HepG2 (cell line): ENCODE measurements at regions not wholly inside any gene's neighbourhood (a gene's known extent, or its start where the extent isn't known, plus 50 kb on each side); places are given as distances from the start of the nearest gene placed in this dataset.

Source experiments
- ATAC-seq: fragments of 200-7000 bp; cut with Tn5 transposase; 3 replicates; pipeline ENCODE4 v1.9.1; 2020; ENCODE audit warnings: mild to moderate bottlenecking, moderate library complexity
- BruUV-seq: library from RNA; stranded (reverse); fragments of 400-500 nt; replicated peaks from 2 replicates; lab custom pipeline; 2021; lab: Mats Ljungman, UMichigan
- CTCF ChIA-PET: fragments of 300-600 bp; formaldehyde crosslinking; extraction: SDS; loops from one replicate; lab custom pipeline; 2021; ENCODE audit warnings: low total read pairs, inconsistent platforms, low intra/inter-chr PET ratio; lab: Yijun Ruan, JAX
- POLR2A ChIA-PET: fragments of 350-600 bp; sonication (Branson Sonifier 250); formaldehyde crosslinking; loops from one replicate; lab custom pipeline; 2020; ENCODE audit warnings: antibody characterized with exemption, inconsistent platforms; lab: Yijun Ruan, JAX
- DNase-seq: peaks from one replicate; pipeline ENCODE4 v3.0.0-alpha.2; 2015; ENCODE audit warnings: low spot score
- FAIRE-seq: peaks from 3 replicates; lab custom pipeline; 2011; peaks lifted over from hg19 to GRCh38; lab: Jason Lieb, UNC
- H2AFZ ChIP-seq: one replicate; pipeline ENCODE4 v1.6.1; 2011; ENCODE audit warnings: low read length, inconsistent platforms
- H3K27ac ChIP-seq: fragments of 300-600 bp; 3 replicates; pipeline ENCODE4 v1.8.0; 2011; ENCODE audit warnings: mixed run types, mild to moderate bottlenecking, mixed read lengths, low read length, inconsistent platforms; ENCODE audit not compliant: insufficient read depth; ENCODE audit errors: extremely low read length
- H3K27me3 ChIP-seq, 2 experiments: fragments of 200-600 bp in 1 of 2; 2 replicates in 1 of 2; 3 replicates in 1 of 2; pipeline versions ENCODE4 v1.6.0 to v1.8.0; 2011; ENCODE audit warnings: low read length in 2 of 2, mild to moderate bottlenecking in 2 of 2, moderate library complexity in 2 of 2, inconsistent platforms in 1 of 2; ENCODE audit not compliant: insufficient read depth in 2 of 2, control insufficient read depth in 1 of 2
- H3K36me3 ChIP-seq, 2 experiments: fragments of 200-600 bp in 1 of 2; replicated peaks in 1 of 2; 2 replicates in 1 of 2; 3 replicates in 1 of 2; pipeline versions ENCODE4 v1.5.1 to v1.8.0; 2011; ENCODE audit warnings: low read length in 2 of 2, inconsistent platforms in 1 of 2; ENCODE audit not compliant: insufficient read depth in 2 of 2, control insufficient read depth in 1 of 2
- H3K4me1 ChIP-seq: 2 replicates; pipeline ENCODE4 v1.5.1; 2012; ENCODE audit warnings: low read length, inconsistent platforms; ENCODE audit not compliant: insufficient read depth
- H3K4me2 ChIP-seq: 2 replicates; pipeline ENCODE4 v1.6.0; 2011; ENCODE audit warnings: low read depth, low read length, inconsistent platforms
- H3K4me3 ChIP-seq, 3 experiments: fragments of 200-600 bp in 1 of 3; sonication (generic), shearing (Covaris generic) in 1 of 3; replicated peaks in 1 of 3; 2 replicates each; pipeline ENCODE4 v1.5.1; 2011 to 2016; ENCODE audit warnings: low read length in 3 of 3, inconsistent platforms in 2 of 3, low read depth in 2 of 3, mild to moderate bottlenecking in 2 of 3, control low read depth in 1 of 3, mixed read lengths in 1 of 3; ENCODE audit not compliant: insufficient read depth in 1 of 3
- H3K79me2 ChIP-seq: one replicate; pipeline ENCODE4 v1.6.1; 2011; ENCODE audit warnings: low read length, inconsistent platforms; ENCODE audit not compliant: insufficient read depth
- H3K9ac ChIP-seq: 2 replicates; pipeline ENCODE4 v1.6.0; 2011; ENCODE audit warnings: mild to moderate bottlenecking, low read depth, low read length, inconsistent platforms; ENCODE audit not compliant: insufficient read depth
- H3K9me3 ChIP-seq: 2 replicates; pipeline ENCODE4 v1.5.1; 2012; ENCODE audit warnings: mild to moderate bottlenecking, low read length
- H4K20me1 ChIP-seq: 2 replicates; pipeline ENCODE4 v1.6.0; 2011; ENCODE audit warnings: inconsistent platforms, mild to moderate bottlenecking, low read length, moderate library complexity; ENCODE audit not compliant: insufficient read depth
- ARNT ChIP-seq: fragments of 450-650 bp; IDR thresholded peaks from 2 replicates; pipeline ENCODE4 v1.6.1; 2017
- BORCS8-MEF2B ChIP-seq: sonication (generic); formaldehyde crosslinking; IDR thresholded peaks from 2 replicates; pipeline ENCODE4 v1.8.0; 2022; ENCODE audit warnings: mild to moderate bottlenecking, missing genetic modification reagents
- CEBPB ChIP-seq: IDR thresholded peaks from 2 replicates; pipeline ENCODE4 v1.6.1; 2011; ENCODE audit warnings: low read depth, low read length, improper control_type of control experiment, borderline replicate concordance
- EHMT2 ChIP-seq: fragments of 200-600 bp; sonication (generic); IDR thresholded peaks from 2 replicates; pipeline ENCODE4 v1.7.0; 2017; ENCODE audit warnings: antibody characterized with exemption, low read depth, low read length, borderline replicate concordance
- FOXA3 ChIP-seq: IDR thresholded peaks from 2 replicates; pipeline ENCODE4 v1.6.1; 2016; ENCODE audit warnings: missing genetic modification reagents, missing compliant biosample characterization
- PHF21A ChIP-seq: sonication (generic); formaldehyde crosslinking; IDR thresholded peaks from 2 replicates; pipeline ENCODE4 v1.5.0; 2020; ENCODE audit warnings: mild to moderate bottlenecking, missing genetic modification reagents
- SMAD9 ChIP-seq: sonication (generic); formaldehyde crosslinking; IDR thresholded peaks from 2 replicates; pipeline ENCODE4 v1.5.1; 2020; ENCODE audit warnings: mild to moderate bottlenecking, missing genetic modification reagents
- SRSF1 ChIP-seq: fragments of 200-400 bp; formaldehyde crosslinking; optimal IDR thresholded peaks from 2 replicates; pipeline ENCODE3; 2017; ENCODE audit warnings: mild to moderate bottlenecking, low read depth, low read length, moderate library complexity
- SRSF4 ChIP-seq: fragments of 200-400 bp; formaldehyde crosslinking; IDR thresholded peaks from one replicate; pipeline ENCODE4 v1.6.1; 2018; ENCODE audit warnings: mild to moderate bottlenecking, low read depth, low read length, moderate library complexity; ENCODE audit not compliant: poor library complexity, severe bottlenecking
- THAP9 ChIP-seq: sonication (generic); formaldehyde crosslinking; IDR thresholded peaks from 2 replicates; pipeline ENCODE4; 2020; ENCODE audit warnings: missing genetic modification reagents, mild to moderate bottlenecking, borderline replicate concordance
- ZNF484 ChIP-seq: sonication (generic); formaldehyde crosslinking; IDR thresholded peaks from 2 replicates; pipeline ENCODE4 v1.5.1; 2020; ENCODE audit warnings: mild to moderate bottlenecking, low read depth, missing genetic modification reagents, borderline replicate concordance
- ZNF607 ChIP-seq: sonication (generic); formaldehyde crosslinking; IDR thresholded peaks from 2 replicates; pipeline ENCODE4 v1.5.1; 2020; ENCODE audit warnings: missing genetic modification reagents, mild to moderate bottlenecking, borderline replicate concordance
- ZNF670 ChIP-seq: sonication (generic); formaldehyde crosslinking; IDR thresholded peaks from 2 replicates; pipeline ENCODE4 v1.8.0; 2022; ENCODE audit warnings: mild to moderate bottlenecking, missing genetic modification reagents, borderline replicate concordance
- ZNF839 ChIP-seq: sonication (generic); formaldehyde crosslinking; IDR thresholded peaks from 2 replicates; pipeline ENCODE4 v1.4.0; 2020; ENCODE audit warnings: missing genetic modification reagents, mild to moderate bottlenecking, borderline replicate concordance
- WGBS: methylation state at CpG from one replicate; pipeline ENCODE4 v1.1.6; 2017; ENCODE audit warnings: low lambda C conversion rate; 5-methylcytosine and 5-hydroxymethylcytosine counted together
- in situ Hi-C: cut with HindIII; loops from 2 replicates; pipeline ENCODE4 v1.10.0; 2017; ENCODE audit warnings: low pct_unique_long_range_greater_than_20kb; ENCODE audit not compliant: extremely low pct_ligation_motif_present
- intact Hi-C: fragments of 100-400 bp; cut with micrococcal nuclease; formaldehyde crosslinking; loops from one replicate; pipeline ENCODE4 v1.10.0; 2022; ENCODE audit not compliant: unreplicated experiment
- TF ChIP-seq, protein P1 (sequence below): sonication (generic); formaldehyde crosslinking; IDR thresholded peaks from 2 replicates; pipeline ENCODE4 v1.4.0; 2020; ENCODE audit warnings: low read depth, mild to moderate bottlenecking, missing genetic modification reagents

DNA sequence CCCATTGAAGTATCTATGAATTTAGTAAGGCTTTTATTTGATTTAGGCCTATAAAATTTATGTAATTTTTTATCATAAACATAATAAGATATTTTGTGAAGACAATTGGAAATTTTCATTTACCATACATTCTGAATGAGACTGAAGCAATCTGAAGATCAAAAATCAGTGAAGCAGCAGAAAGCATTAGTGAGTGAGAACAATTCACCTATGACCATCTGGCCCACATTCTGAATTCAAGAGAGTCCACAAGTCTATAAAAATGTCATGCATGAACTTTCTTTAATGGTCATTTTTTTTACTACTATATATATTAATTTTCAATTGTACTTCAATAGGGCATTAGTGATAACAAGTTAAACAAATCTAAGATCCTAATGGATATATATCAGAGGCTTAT lies 1026.6 kb upstream of the MAP3K7 start:
- no peaks in the 10 kb centered on the region for H3K79me2 ChIP-seq
- DNase-seq (no peak), ATAC-seq (no peak), FAIRE-seq (no peak)
- no peak overlapping the region for H3K4me3 ChIP-seq
- TF ChIP-seq SMAD9 (CRISPR knock-in tag) (no peak), ZNF484 (no peak), BORCS8-MEF2B (no peak), EHMT2 (no peak), PHF21A (CRISPR knock-in tag) (no peak), SRSF1 (no peak), ZNF670 (no peak), ZNF607 (CRISPR knock-in tag) (no peak), ZNF839 (CRISPR knock-in tag) (no peak)
- TF ChIP-seq, protein P1, sequence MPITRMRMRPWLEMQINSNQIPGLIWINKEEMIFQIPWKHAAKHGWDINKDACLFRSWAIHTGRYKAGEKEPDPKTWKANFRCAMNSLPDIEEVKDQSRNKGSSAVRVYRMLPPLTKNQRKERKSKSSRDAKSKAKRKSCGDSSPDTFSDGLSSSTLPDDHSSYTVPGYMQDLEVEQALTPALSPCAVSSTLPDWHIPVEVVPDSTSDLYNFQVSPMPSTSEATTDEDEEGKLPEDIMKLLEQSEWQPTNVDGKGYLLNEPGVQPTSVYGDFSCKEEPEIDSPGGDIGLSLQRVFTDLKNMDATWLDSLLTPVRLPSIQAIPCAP: no peak
- H4K20me1 ChIP-seq: no peaks in the 10 kb centered on the region
- H3K4me2 ChIP-seq: no peak overlapping the region
- H3K36me3 ChIP-seq: no peaks in the 10 kb centered on the region
- BruUV-seq: no TSS peak
- ChIA-PET CTCF (no interaction called here), POLR2A (no interaction called here)
- no peak overlapping the region for H2AFZ ChIP-seq
- H3K9ac ChIP-seq: no peak overlapping the region
- intact Hi-C loops: no loop called here
- H3K27me3 ChIP-seq: no peaks in the 10 kb centered on the region
- no peak overlapping the region for H3K27ac ChIP-seq
- in situ Hi-C loops: no loop called here
- H3K9me3 ChIP-seq: no peaks in the 10 kb centered on the region
- no peaks in the 10 kb centered on the region for H3K4me1 ChIP-seq

- Histone ChIP-seq H2AFZ (no peak overlapping the region), H3K9me3 (no peaks in the 10 kb centered on the region), H3K9ac (no peak overlapping the region), H3K4me2 (no peak overlapping the region), H3K79me2 (no peaks in the 10 kb centered on the region), H3K4me1 (peaks cover 5% of the 10 kb centered on the region; the same call in 1 of the 2 replicates), H3K27ac (no peak overlapping the region), H3K36me3 (no peaks in the 10 kb centered on the region), H3K4me3 (no peak overlapping the region), H4K20me1 (no peaks in the 10 kb centered on the region), H3K27me3 (no peaks in the 10 kb centered on the region)
- CTCF ChIA-PET: no interaction called here
- WGBS: 9% methylated on average over 7 of the region's 7 CpGs
- no TSS peak for BruUV-seq
- FAIRE-seq (no peak), ATAC-seq (no peak), DNase-seq (no peak)
- TF ChIP-seq CEBPB (peak; percentile 40; the same call in 1 of the 2 replicates), FOXA3 (CRISPR knock-in tag) (no peak), THAP9 (CRISPR knock-in tag) (no peak), ARNT (no peak), SRSF4 (no peak)
- intact Hi-C loops (no loop called here), in situ Hi-C loops (no loop called here)
- POLR2A ChIA-PET: no interaction called here
These were observed 1024.3 kb upstream of the MAP3K7 start for GRCh38 chr6:91611190-91611589.
